Fibroblast of mammary gland (primary cell): ENCODE measurements at regions not wholly inside any gene's neighbourhood (a gene's known extent, or its start where the extent isn't known, plus 50 kb on each side); places are given as distances from the start of the nearest gene placed in this dataset.

Experiments
- DNase-seq: peaks from one replicate; pipeline ENCODE4 v3.0.0-alpha.2; 2010; ENCODE audit warnings: low read depth
- H3K4me3 ChIP-seq: 2 replicates; pipeline ENCODE4 v1.5.1; 2011; ENCODE audit warnings: low read depth, mild to moderate bottlenecking, low read length, moderate library complexity; ENCODE audit not compliant: control insufficient read depth
- CTCF ChIP-seq: conservative IDR thresholded peaks from 2 replicates; pipeline ENCODE4 v1.5.1; 2011; ENCODE audit warnings: low read depth, low read length, inconsistent platforms; ENCODE audit not compliant: control insufficient read depth, insufficient read depth

GRCh38 chr4:167290678-167291077 lies 56.4 kb upstream of the SPOCK3 start:
- peak; percentile 14 for DNase-seq
- H3K4me3 ChIP-seq, result no peak overlapping the region
- peak; percentile 10 for TF ChIP-seq CTCF

GRCh38 chr4:167308876-167309275 lies 74.6 kb upstream of the SPOCK3 start:
- DNase-seq, result no peak
- no peak for TF ChIP-seq CTCF
- no peak overlapping the region for H3K4me3 ChIP-seq

DNA sequence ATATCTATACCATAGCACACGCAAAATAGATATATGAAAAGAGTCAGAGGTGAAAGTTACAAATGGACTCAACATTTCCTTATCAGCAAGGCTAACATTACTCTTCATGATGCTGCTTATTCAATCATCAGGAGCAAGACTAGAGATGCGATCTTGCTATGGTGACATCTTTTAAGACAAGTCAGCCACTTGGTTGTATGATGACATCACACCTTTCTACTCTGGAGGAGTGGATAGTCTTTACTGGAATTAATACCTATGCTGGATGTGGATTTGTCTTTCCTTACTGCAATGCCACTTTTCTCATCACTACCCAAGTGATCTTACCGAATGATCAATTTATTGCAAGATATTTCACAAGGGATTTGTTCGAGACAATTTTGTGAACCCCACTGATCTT lies 87.0 kb upstream of the SPOCK3 start:
- H3K4me3 ChIP-seq, result no peak overlapping the region
- DNase-seq, result no peak
- no peak for TF ChIP-seq CTCF

- no peak for TF ChIP-seq CTCF
- H3K4me3 ChIP-seq, result no peak overlapping the region
- no peak for DNase-seq
These were observed 105.5 kb upstream of the SPOCK3 start for GRCh38 chr4:167339781-167340180.

DNA sequence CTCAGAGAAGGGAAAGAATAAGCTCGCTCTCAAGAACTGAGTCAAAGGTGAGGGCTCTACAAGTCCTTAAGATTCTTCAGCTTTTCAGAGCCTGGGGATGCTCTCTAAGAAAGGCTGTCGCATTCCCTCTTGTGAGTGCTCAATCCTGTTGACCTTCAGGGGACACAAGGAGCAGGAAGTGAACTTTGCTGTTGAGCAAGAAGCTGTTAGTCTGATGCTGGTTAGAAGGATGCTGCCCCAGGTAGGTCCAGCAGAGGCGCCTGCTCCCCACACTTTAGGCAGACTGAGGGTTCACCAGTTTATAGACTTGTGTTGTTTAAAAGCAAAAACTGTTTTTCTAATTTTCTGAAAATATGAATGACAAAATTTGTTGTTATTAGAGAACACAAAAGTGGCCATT lies 125.4 kb upstream of the SPOCK3 start:
- TF ChIP-seq CTCF, result no peak
- no peak overlapping the region for H3K4me3 ChIP-seq
- no peak for DNase-seq

DNA sequence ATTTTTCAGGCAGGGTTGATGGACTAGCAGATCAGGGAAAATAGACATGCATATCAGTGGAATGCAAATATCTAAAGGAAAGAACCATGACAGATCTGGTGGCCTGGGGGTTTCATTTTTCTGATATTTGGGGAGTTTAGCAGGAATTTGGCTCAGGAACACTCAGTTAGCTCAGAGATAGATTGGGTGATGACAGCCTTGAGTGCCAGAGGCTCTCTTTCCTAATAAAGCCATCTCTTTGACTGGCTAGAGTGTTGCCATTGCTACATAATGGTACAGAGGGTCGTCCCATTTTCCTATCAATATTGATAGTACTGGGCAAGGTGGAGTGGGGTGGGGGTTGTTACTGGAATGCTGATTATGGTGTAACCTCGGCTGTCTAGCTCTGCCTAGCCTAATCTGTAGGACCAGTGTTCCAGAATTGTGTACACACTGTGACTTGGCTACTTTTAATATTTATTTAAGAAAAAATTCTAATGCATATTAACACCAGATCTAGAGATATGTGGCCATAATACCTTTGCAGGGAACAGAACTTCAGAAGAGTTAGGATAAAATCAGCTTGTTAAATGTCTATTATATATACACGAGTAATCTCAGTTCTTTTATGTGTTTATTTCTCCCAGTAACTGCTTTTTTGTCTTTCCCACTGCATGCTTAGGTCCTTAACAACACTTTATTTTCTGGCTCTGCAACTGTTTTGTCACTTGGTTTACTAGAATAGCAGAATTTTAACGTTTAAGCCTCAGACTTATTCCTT lies 145.0 kb upstream of the SPOCK3 start:
- DNase-seq, result no peak
- no peak overlapping the region for H3K4me3 ChIP-seq
- TF ChIP-seq CTCF, result no peak
